Type B pancreatic cell (in vitro differentiated cells): ENCODE measurements at regions not wholly inside any gene's neighbourhood (a gene's known extent, or its start where the extent isn't known, plus 50 kb on each side); places are given as distances from the start of the nearest gene placed in this dataset.
A peak's percentile ranks its signal among the peaks of the same experiment; 100 is the strongest.

Experiments
- DNase-seq: peaks from one replicate; pipeline ENCODE4 v3.0.0; 2021; ENCODE audit warnings: mixed read lengths; ENCODE audit not compliant: unreplicated experiment; ENCODE audit errors: extremely low spot score
- H3K27ac Mint-ChIP-seq: 2 replicates; pipeline ENCODE4 v1.8.0; 2021; ENCODE audit warnings: mild to moderate bottlenecking, mixed read lengths
- H3K27me3 Mint-ChIP-seq: 2 replicates; pipeline ENCODE4 v1.8.0; 2021; ENCODE audit warnings: mixed read lengths
- H3K36me3 Mint-ChIP-seq: 2 replicates; pipeline ENCODE4 v1.8.0; 2021; ENCODE audit warnings: mixed read lengths
- H3K4me1 Mint-ChIP-seq: one replicate; pipeline ENCODE4 v1.8.0; 2021; ENCODE audit warnings: mixed read lengths; ENCODE audit not compliant: unreplicated experiment
- H3K4me3 Mint-ChIP-seq: 2 replicates; pipeline ENCODE4 v1.8.0; 2021; ENCODE audit warnings: mild to moderate bottlenecking, mixed read lengths
- H3K9me3 Mint-ChIP-seq: 2 replicates; pipeline ENCODE4 v1.8.0; 2021; ENCODE audit warnings: mixed read lengths
- CTCF ChIP-seq: fragments of 200-600 bp; sonication (generic); conservative IDR thresholded peaks from 2 replicates; pipeline ENCODE4 v1.5.0; 2021; ENCODE audit warnings: antibody characterized with exemption, mild to moderate bottlenecking

- Mint-ChIP-seq H3K9me3 (peaks cover 21% of the 10 kb centered on the region), H3K27ac (no peak overlapping the region), H3K36me3 (peaks cover 3% of the 10 kb centered on the region), H3K27me3 (no peaks in the 10 kb centered on the region), H3K4me1 (peaks cover 15% of the 10 kb centered on the region), H3K4me3 (no peak overlapping the region)
- no peak for DNase-seq
- TF ChIP-seq CTCF = no peak
These were observed 107.9 kb upstream of the FAM180A start for GRCh38 chr7:135856356-135857144.

GRCh38 chr7:135855846-135856245, 107.2 kb upstream of the FAM180A start:
- no peak for TF ChIP-seq CTCF
- Mint-ChIP-seq H3K36me3 (peaks cover 3% of the 10 kb centered on the region), H3K4me1 (peaks cover 15% of the 10 kb centered on the region), H3K27ac (no peak overlapping the region), H3K27me3 (no peaks in the 10 kb centered on the region), H3K4me3 (no peak overlapping the region), H3K9me3 (peaks cover 19% of the 10 kb centered on the region)
- DNase-seq = no peak

- peaks cover 15% of the 10 kb centered on the region for H3K4me1 Mint-ChIP-seq
- H3K27me3 Mint-ChIP-seq = no peaks in the 10 kb centered on the region
- DNase-seq = no peak
- peak overlapping the region; percentile 76 for H3K27ac Mint-ChIP-seq
- H3K9me3 Mint-ChIP-seq = peaks cover 16% of the 10 kb centered on the region
- H3K36me3 Mint-ChIP-seq = no peaks in the 10 kb centered on the region
- H3K4me3 Mint-ChIP-seq = peak overlapping the region; percentile 55
- no peak for TF ChIP-seq CTCF
These were observed 104.9 kb upstream of the FAM180A start for GRCh38 chr7:135853499-135853898.

GRCh38 chr7:135853008-135853407, 104.4 kb upstream of the FAM180A start:
- no peak overlapping the region for H3K4me3 Mint-ChIP-seq
- peaks cover 16% of the 10 kb centered on the region for H3K9me3 Mint-ChIP-seq
- peaks cover 15% of the 10 kb centered on the region for H3K4me1 Mint-ChIP-seq
- no peak for TF ChIP-seq CTCF
- peak overlapping the region; percentile 76 for H3K27ac Mint-ChIP-seq
- H3K36me3 Mint-ChIP-seq = no peaks in the 10 kb centered on the region
- no peaks in the 10 kb centered on the region for H3K27me3 Mint-ChIP-seq
- DNase-seq = no peak

- Mint-ChIP-seq H3K27ac (no peak overlapping the region), H3K27me3 (no peaks in the 10 kb centered on the region), H3K36me3 (no peaks in the 10 kb centered on the region), H3K4me3 (no peak overlapping the region), H3K9me3 (peaks cover 7% of the 10 kb centered on the region), H3K4me1 (no peaks in the 10 kb centered on the region)
- no peak for TF ChIP-seq CTCF
- no peak for DNase-seq
These were observed 98.6 kb upstream of the FAM180A start for GRCh38 chr7:135847242-135847641.
